ENCODE measurements at regions not wholly inside any gene's neighbourhood (a gene's known extent, or its start where the extent isn't known, plus 50 kb on each side); places are given as distances from the start of the nearest gene placed in this dataset.

- H4K20me1 ChIP-seq (ENCODE audit: control insufficient read depth, insufficient read depth, low read depth, low read length), result no peaks in the 10 kb centered on the region
- H3K9me2 ChIP-seq (replicated peaks; ENCODE audit: control insufficient read depth, low read length), result no peaks in the 10 kb centered on the region
- H3K4me1 ChIP-seq (ENCODE audit: control insufficient read depth, low read length), result no peaks in the 10 kb centered on the region
- no peak overlapping the region for H3K27ac ChIP-seq (ENCODE audit: low read depth, low read length)
- H3K36me3 ChIP-seq (ENCODE audit: control insufficient read depth, low read length), result no peaks in the 10 kb centered on the region
- H3K79me2 ChIP-seq (ENCODE audit: control insufficient read depth, low read length), result no peaks in the 10 kb centered on the region
- H3K4me3 ChIP-seq (ENCODE audit: low read length), result no peak overlapping the region
- H3K27me3 ChIP-seq (ENCODE audit: control insufficient read depth, low read length), result no peaks in the 10 kb centered on the region
- H3K9me3 ChIP-seq (ENCODE audit: control insufficient read depth, insufficient read depth, low read length), result no peaks in the 10 kb centered on the region
- H3K4me2 ChIP-seq (ENCODE audit: low read length), result no peak overlapping the region
- H3F3A ChIP-seq (ENCODE audit: control insufficient read depth, insufficient read depth), result no peaks in the 10 kb centered on the region
- no peak for TF ChIP-seq CTCF (IDR thresholded peaks at IDR 0.05; ENCODE audit: low read depth, low read length, poor library complexity, severe bottlenecking)
- TF ChIP-seq EZH2phosphoT487 (IDR thresholded peaks at IDR 0.05; ENCODE audit: borderline replicate concordance, low read length), result no peak
Observed at GRCh38 chr14:26703686-26704366, 106.0 kb upstream of the NOVA1 start.

GRCh38 chr14:26707234-26707633 is 109.4 kb upstream of the NOVA1 start:
- no peak for TF ChIP-seq CTCF (IDR thresholded peaks at IDR 0.05; ENCODE audit: low read depth, low read length, poor library complexity, severe bottlenecking)
- TF ChIP-seq EZH2phosphoT487 (IDR thresholded peaks at IDR 0.05; ENCODE audit: borderline replicate concordance, low read length), result no peak
- Histone ChIP-seq H3K4me3 (ENCODE audit: low read length) (no peak overlapping the region), H3K4me1 (ENCODE audit: control insufficient read depth, low read length) (no peaks in the 10 kb centered on the region), H3K4me2 (ENCODE audit: low read length) (no peak overlapping the region), H3K79me2 (ENCODE audit: control insufficient read depth, low read length) (no peaks in the 10 kb centered on the region), H3K9me3 (ENCODE audit: control insufficient read depth, insufficient read depth, low read length) (no peaks in the 10 kb centered on the region), H3F3A (ENCODE audit: control insufficient read depth, insufficient read depth) (no peaks in the 10 kb centered on the region), H3K36me3 (ENCODE audit: control insufficient read depth, low read length) (no peaks in the 10 kb centered on the region), H3K27me3 (ENCODE audit: control insufficient read depth, low read length) (no peaks in the 10 kb centered on the region), H4K20me1 (ENCODE audit: control insufficient read depth, insufficient read depth, low read depth, low read length) (no peaks in the 10 kb centered on the region), H3K9me2 (replicated peaks; ENCODE audit: control insufficient read depth, low read length) (no peaks in the 10 kb centered on the region), H3K27ac (ENCODE audit: low read depth, low read length) (no peak overlapping the region)

- Histone ChIP-seq H3K9me2 (replicated peaks; ENCODE audit: control insufficient read depth, low read length) (no peaks in the 10 kb centered on the region), H3K4me2 (ENCODE audit: low read length) (no peak overlapping the region), H3K36me3 (ENCODE audit: control insufficient read depth, low read length) (no peaks in the 10 kb centered on the region), H3K4me1 (ENCODE audit: control insufficient read depth, low read length) (no peaks in the 10 kb centered on the region), H3K4me3 (ENCODE audit: low read length) (no peak overlapping the region), H3K9me3 (ENCODE audit: control insufficient read depth, insufficient read depth, low read length) (no peaks in the 10 kb centered on the region), H3K27me3 (ENCODE audit: control insufficient read depth, low read length) (no peaks in the 10 kb centered on the region), H4K20me1 (ENCODE audit: control insufficient read depth, insufficient read depth, low read depth, low read length) (no peaks in the 10 kb centered on the region), H3F3A (ENCODE audit: control insufficient read depth, insufficient read depth) (no peaks in the 10 kb centered on the region), H3K79me2 (ENCODE audit: control insufficient read depth, low read length) (no peaks in the 10 kb centered on the region), H3K27ac (ENCODE audit: low read depth, low read length) (no peak overlapping the region)
- TF ChIP-seq CTCF (IDR thresholded peaks at IDR 0.05; ENCODE audit: low read depth, low read length, poor library complexity, severe bottlenecking) (no peak), EZH2phosphoT487 (IDR thresholded peaks at IDR 0.05; ENCODE audit: borderline replicate concordance, low read length) (no peak)
Observed at GRCh38 chr14:26709019-26709418, 111.2 kb upstream of the NOVA1 start.

Measured in DOHH2 (cell line).